ENCODE measurements at regions not wholly inside any gene's neighbourhood (a gene's known extent, or its start where the extent isn't known, plus 50 kb on each side); places are given as distances from the start of the nearest gene placed in this dataset.
A peak's percentile ranks its signal among the peaks of the same experiment; 100 is the strongest.
"Not testable (repeated sequence)": the region's sequence is repeated elsewhere in the genome, so short reads cannot be mapped to it uniquely, and the experiment has no call there.

DNA sequence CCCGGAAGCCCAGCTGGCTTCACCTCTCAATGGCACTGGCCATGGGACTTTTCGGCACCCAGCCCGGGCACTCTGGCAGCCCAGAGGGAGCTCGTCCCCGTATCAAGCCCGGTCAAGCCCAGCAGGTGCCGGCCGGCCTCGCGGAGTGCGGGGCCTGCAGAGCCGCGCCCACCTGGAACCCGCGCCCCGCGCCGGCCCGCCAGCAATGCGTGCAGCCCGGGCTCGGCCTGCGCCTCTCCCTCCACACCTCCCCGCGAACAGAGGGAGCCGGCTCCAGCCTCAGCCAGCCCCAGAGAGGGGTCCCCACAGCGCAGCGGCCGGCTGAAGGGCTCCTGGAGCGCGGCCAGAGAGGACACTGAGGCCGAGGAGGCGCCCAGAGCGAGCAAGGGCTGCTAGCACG is 133.6 kb upstream of the FRG1 start:
- Histone ChIP-seq H3K27ac (no peak overlapping the region), H3K4me1 (no peaks in the 10 kb centered on the region), H3K27me3 (no peaks in the 10 kb centered on the region), H3K36me3 (no peaks in the 10 kb centered on the region), H3K9me3 (no peaks in the 10 kb centered on the region), H3K4me3 (no peak overlapping the region)
- FAIRE-seq, result no peak
- intact Hi-C loops (cut with DNase I), result no loop called here
- ATAC-seq, result no peak
- WGBS, 2 donors, result 80 to 86% methylated on average over 34 to 35 of the region's 35 CpGs
- no peak for DNase-seq
- TF ChIP-seq, protein P1, sequence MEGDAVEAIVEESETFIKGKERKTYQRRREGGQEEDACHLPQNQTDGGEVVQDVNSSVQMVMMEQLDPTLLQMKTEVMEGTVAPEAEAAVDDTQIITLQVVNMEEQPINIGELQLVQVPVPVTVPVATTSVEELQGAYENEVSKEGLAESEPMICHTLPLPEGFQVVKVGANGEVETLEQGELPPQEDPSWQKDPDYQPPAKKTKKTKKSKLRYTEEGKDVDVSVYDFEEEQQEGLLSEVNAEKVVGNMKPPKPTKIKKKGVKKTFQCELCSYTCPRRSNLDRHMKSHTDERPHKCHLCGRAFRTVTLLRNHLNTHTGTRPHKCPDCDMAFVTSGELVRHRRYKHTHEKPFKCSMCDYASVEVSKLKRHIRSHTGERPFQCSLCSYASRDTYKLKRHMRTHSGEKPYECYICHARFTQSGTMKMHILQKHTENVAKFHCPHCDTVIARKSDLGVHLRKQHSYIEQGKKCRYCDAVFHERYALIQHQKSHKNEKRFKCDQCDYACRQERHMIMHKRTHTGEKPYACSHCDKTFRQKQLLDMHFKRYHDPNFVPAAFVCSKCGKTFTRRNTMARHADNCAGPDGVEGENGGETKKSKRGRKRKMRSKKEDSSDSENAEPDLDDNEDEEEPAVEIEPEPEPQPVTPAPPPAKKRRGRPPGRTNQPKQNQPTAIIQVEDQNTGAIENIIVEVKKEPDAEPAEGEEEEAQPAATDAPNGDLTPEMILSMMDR (IDR thresholded peaks at IDR 0.05), result no peak

DNA sequence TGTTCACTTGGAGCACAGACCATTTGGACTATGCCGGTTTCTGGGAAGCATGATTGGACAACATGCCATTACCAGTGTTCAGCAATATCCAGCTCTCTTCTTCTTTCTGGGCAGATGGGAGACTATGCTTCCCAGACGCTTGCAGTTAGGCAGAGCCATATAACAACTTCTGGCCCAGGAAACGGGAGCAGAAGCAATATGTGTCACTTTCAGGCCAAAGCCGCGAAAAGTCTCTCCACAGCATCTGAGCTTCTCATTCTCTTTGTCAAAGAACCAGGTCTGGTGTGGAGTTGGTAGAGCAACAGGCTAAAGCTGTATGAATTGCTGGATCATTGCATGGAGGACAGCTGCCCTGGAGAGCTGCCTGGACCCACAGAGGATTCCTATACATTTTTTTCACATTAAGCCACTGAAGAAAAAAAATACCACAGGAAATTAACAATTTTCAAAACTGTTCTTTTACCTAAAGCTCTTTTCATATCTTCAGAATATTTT is 131.4 kb upstream of the FRG1 start:
- DNase-seq (no peak), ATAC-seq (no peak), FAIRE-seq (no peak)
- no peaks in the 10 kb centered on the region for H3K27me3 ChIP-seq
- no peak overlapping the region for H3K27ac ChIP-seq
- H3K4me3 ChIP-seq, result no peak overlapping the region
- WGBS, 2 donors, result 84 to 85% methylated on average over 5 of the region's 5 CpGs
- H3K4me1 ChIP-seq, result no peaks in the 10 kb centered on the region
- H3K9me3 ChIP-seq, result no peaks in the 10 kb centered on the region
- intact Hi-C loops (cut with DNase I), result no loop called here
- TF ChIP-seq, protein P1 (IDR thresholded peaks at IDR 0.05), result no peak
- H3K36me3 ChIP-seq, result no peaks in the 10 kb centered on the region

DNA sequence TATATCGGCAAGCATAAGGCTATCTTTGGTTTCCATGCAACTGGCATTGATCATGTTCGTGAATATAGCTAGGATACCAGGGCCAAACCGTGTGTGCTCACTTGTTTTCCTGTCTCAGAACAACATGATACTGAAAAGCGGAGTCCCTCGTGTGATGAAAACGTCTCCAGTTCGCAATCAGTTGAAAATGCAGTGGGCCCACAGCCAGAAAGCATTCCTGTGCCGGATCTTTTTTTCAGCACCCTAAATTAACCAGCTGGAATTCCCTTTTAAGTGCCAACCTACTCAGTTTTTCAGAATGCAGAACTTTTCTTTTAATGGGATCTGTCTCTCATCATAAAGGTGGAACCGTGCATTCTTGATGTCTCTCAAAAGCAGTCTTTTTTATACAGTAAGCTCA is 130.8 kb upstream of the FRG1 start:
- ATAC-seq (no peak), FAIRE-seq (no peak), DNase-seq (no peak)
- TF ChIP-seq, protein P1 (IDR thresholded peaks at IDR 0.05), result no peak
- no peaks in the 10 kb centered on the region for H3K36me3 ChIP-seq
- no peak overlapping the region for H3K4me3 ChIP-seq
- no peaks in the 10 kb centered on the region for H3K9me3 ChIP-seq
- H3K4me1 ChIP-seq, result no peaks in the 10 kb centered on the region
- no peaks in the 10 kb centered on the region for H3K27me3 ChIP-seq
- WGBS, 2 donors, result 72 to 83% methylated on average over 9 of the region's 9 CpGs
- no peak overlapping the region for H3K27ac ChIP-seq
- intact Hi-C loops (cut with DNase I), result no loop called here

DNA sequence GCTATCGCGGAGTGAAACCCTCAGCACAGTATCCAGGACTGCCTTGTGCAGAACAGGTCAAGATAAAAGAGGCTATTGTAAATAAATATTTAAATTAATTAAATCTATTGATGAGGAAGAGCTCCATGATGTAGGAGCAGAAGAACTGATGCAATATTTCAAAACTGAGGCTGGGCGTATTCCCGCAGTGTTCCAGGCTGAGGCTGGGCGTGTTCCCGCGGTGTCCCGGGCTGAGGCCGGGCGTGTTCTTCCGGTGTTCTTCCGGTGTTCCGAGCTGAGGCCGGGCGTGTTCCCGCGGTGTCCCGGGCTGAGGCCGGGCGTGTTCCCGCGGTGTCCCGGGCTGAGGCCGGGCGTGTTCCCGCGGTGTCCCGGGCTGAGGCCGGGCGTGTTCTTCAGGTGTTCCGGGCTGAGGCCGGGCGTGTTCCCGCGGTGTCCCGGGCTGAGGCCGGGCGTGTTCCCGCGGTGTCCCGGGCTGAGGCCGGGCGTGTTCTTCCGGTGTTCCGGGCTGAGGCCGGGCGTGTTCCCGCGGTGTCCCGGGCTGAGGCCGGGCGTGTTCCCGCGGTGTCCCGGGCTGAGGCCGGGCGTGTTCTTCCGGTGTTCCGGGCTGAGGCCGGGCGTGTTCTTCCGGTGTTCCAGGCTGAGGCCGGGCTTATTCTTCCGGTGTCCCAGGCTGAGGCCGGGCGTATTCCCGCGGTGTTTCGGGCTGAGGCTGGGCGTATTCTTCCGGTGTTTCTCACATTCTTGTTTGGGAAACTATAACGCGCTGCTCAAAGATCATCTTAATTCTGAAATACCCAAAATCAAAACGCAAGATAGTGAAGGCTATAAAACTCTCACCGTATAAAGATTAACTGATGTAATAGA is 130.1 kb upstream of the FRG1 start:
- H3K27ac ChIP-seq; H3K9me3 ChIP-seq; H3K27me3 ChIP-seq; H3K36me3 ChIP-seq; intact Hi-C loops (cut with DNase I); ATAC-seq; H3K4me1 ChIP-seq; FAIRE-seq; H3K4me3 ChIP-seq: not testable (repeated sequence)
- peak in 2 of 6 donors; percentile 18 to 43 for DNase-seq
- WGBS, 2 donors, result 34 to 56% methylated on average over 44 to 58 of the region's 75 CpGs

DNA sequence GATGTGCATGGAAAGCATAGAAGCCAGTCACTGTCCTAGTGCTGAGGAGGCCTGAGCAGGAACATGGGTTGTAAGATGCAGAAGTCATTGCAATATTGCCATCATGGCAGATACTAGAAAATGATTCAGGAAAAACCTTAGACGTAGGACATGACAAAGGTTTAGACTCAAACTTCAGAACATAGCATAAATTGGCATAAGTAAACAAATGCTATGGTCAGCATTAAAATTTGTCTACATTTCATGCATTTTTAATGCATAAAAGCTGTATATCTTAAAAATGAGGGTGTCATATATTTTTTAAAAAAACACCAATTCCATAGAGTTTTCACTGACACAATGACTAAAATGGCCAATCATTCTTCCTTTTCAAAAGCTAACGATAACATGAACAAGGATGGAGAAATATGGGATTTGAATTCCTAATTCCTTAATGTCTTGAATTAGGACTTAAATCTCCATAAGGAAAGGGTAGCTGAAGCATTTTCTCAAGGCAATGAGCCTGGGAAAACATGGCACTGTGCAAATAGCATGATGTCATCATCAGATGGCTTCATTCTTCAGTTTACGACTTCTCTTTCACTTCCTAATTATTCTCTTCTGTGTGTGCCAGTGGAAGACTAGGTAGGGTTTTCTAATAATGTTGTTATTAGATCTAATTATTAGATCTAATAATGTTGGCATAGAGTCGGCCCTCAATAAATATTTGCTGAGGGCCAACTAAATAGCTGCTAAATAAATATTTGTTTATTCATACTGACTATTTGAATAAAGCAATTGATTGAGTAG is 125.1 kb upstream of the FRG1 start:
- Histone ChIP-seq H3K27ac (no peak overlapping the region), H3K4me3 (no peak overlapping the region), H3K27me3 (no peaks in the 10 kb centered on the region), H3K36me3 (no peaks in the 10 kb centered on the region), H3K9me3 (no peaks in the 10 kb centered on the region), H3K4me1 (no peaks in the 10 kb centered on the region)
- WGBS, 2 donors, result 53 to 56% methylated on average over 4 of the region's 4 CpGs
- FAIRE-seq, result no peak
- peak; percentile 40 to 67 (median 63) for ATAC-seq
- DNase-seq, result no peak
- TF ChIP-seq, protein P1 (IDR thresholded peaks at IDR 0.05), result no peak
- intact Hi-C loops (cut with DNase I), result no loop called here

Data from pancreas (tissue), 10 donors.